Activated B cell treated with CpG ODN at 0.5 μM for 24 hours (primary cell): ENCODE measurements at regions not wholly inside any gene's neighbourhood (a gene's known extent, or its start where the extent isn't known, plus 50 kb on each side); places are given as distances from the start of the nearest gene placed in this dataset.

Experiments
- ATAC-seq: fragments of 200-7000 bp; cut with Tn5 transposase; one replicate; pipeline ENCODE4 v1.10.0; 2021; ENCODE audit warnings: low read depth, mild to moderate bottlenecking, moderate library complexity
- CTCF ChIA-PET: fragments of 350-600 bp; sonication (Branson Sonifier 250); formaldehyde crosslinking; loops from one replicate; lab custom pipeline; 2021; ENCODE audit warnings: antibody characterized with exemption; lab: Charles Lee
- POLR2A ChIA-PET: fragments of 350-600 bp; sonication (Branson Sonifier 250); formaldehyde crosslinking; loops from one replicate; lab custom pipeline; 2021; ENCODE audit warnings: antibody characterized with exemption; lab: Charles Lee
- DNase-seq: peaks from one replicate; pipeline ENCODE4 v3.0.0; 2022
- H3K27ac Mint-ChIP-seq: one replicate; pipeline ENCODE4 v1.8.0; 2020; ENCODE audit warnings: mixed read lengths
- H3K27me3 Mint-ChIP-seq: one replicate; pipeline ENCODE4 v1.8.0; 2021; ENCODE audit warnings: mixed read lengths
- H3K36me3 Mint-ChIP-seq: one replicate; pipeline ENCODE4 v1.8.0; 2021; ENCODE audit warnings: low read depth, mixed read lengths
- H3K4me1 Mint-ChIP-seq: one replicate; pipeline ENCODE4 v1.8.0; 2021; ENCODE audit warnings: mixed read lengths
- H3K4me3 Mint-ChIP-seq: one replicate; pipeline ENCODE4 v1.8.0; 2020; ENCODE audit warnings: mild to moderate bottlenecking, mixed read lengths
- H3K9me3 Mint-ChIP-seq: one replicate; pipeline ENCODE4 v1.8.0; 2020; ENCODE audit warnings: mixed read lengths
- intact Hi-C: fragments of 100-400 bp; cut with micrococcal nuclease; formaldehyde crosslinking; loops from one replicate; pipeline ENCODE4 v1.15.1; 2024
- TF ChIP-seq, protein P1 (sequence below): fragments of 200-600 bp; IDR thresholded peaks from one replicate; pipeline ENCODE4 v1.8.0; 2022; ENCODE audit warnings: antibody characterized with exemption, mild to moderate bottlenecking

DNA sequence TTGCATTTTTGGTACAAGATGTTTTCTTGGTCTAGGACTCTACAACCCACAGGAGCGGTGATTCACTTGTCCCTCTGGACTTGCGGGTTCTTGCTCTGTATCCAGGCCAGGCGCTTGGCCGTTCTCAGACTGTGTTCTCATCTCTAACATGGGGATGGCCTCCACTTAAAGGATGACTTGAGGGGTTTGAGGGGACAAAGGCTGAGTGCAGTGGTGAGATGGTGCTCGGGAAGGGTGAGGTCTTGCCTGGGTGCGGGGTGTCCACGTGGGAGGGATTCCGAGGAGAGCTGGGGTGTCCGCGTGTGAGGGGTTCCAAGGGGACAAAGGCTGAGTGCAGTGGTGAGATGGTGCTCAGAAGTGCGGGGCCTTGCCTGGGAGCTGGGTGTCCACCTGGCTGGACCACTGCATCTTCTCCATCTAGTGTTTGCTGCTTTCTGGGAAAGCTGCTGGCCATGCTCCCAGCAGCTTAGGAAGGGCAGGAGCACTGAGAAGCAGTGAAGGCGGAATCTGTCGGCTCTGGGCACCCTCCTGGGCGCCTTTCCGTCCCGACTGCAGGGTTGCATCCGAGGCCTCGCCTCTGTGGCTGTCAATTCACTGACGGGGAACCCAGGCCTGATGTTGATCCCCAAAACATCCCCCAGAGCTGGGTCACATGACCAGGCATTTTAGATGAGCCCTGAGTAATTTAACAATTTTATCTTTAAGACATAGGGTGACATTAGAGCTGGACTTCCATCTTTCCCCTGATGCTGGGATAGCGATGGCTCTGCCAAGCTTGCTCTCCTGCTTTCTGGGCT lies 280.5 kb upstream of the IRX4 start:
- TF ChIP-seq, protein P1, sequence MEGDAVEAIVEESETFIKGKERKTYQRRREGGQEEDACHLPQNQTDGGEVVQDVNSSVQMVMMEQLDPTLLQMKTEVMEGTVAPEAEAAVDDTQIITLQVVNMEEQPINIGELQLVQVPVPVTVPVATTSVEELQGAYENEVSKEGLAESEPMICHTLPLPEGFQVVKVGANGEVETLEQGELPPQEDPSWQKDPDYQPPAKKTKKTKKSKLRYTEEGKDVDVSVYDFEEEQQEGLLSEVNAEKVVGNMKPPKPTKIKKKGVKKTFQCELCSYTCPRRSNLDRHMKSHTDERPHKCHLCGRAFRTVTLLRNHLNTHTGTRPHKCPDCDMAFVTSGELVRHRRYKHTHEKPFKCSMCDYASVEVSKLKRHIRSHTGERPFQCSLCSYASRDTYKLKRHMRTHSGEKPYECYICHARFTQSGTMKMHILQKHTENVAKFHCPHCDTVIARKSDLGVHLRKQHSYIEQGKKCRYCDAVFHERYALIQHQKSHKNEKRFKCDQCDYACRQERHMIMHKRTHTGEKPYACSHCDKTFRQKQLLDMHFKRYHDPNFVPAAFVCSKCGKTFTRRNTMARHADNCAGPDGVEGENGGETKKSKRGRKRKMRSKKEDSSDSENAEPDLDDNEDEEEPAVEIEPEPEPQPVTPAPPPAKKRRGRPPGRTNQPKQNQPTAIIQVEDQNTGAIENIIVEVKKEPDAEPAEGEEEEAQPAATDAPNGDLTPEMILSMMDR: no peak
- Mint-ChIP-seq H3K27ac (no peak overlapping the region), H3K9me3 (no peaks in the 10 kb centered on the region)

DNA sequence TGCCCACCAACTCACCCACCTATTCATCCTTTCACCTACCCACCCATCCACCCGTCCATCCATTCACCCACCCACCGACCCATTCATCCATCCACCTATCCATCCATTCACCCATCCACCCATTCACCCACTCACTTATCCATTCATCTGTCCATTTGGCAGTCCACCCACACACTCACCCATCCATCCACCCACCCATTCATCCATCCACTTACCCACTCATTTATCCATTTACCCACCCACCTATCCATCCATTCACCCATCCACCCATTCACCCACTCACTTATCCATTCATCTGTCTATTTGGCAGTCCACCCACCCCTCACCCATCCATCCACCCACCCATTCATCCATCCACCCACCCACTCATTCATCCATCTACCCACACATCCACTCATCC lies 278.1 kb upstream of the IRX4 start:
- Mint-ChIP-seq H3K36me3 (no peaks in the 10 kb centered on the region), H3K27ac (no peak overlapping the region), H3K4me3 (no peak overlapping the region), H3K9me3 (no peaks in the 10 kb centered on the region), H3K4me1 (no peaks in the 10 kb centered on the region), H3K27me3 (no peaks in the 10 kb centered on the region)
- intact Hi-C loops: no loop called here
- CTCF ChIA-PET: no interaction called here
- DNase-seq (no peak), ATAC-seq (no peak)
- POLR2A ChIA-PET: no interaction called here
- TF ChIP-seq, protein P1: no peak

More for the DNA sequence above, 280.5 kb upstream of the IRX4 start:
- CTCF ChIA-PET: no interaction called here
- Mint-ChIP-seq H3K36me3 (no peaks in the 10 kb centered on the region), H3K4me1 (no peaks in the 10 kb centered on the region), H3K4me3 (no peak overlapping the region), H3K27me3 (no peaks in the 10 kb centered on the region)
- intact Hi-C loops: no loop called here
- ATAC-seq: no peak
- POLR2A ChIA-PET: no interaction called here
- no peak for DNase-seq

DNA sequence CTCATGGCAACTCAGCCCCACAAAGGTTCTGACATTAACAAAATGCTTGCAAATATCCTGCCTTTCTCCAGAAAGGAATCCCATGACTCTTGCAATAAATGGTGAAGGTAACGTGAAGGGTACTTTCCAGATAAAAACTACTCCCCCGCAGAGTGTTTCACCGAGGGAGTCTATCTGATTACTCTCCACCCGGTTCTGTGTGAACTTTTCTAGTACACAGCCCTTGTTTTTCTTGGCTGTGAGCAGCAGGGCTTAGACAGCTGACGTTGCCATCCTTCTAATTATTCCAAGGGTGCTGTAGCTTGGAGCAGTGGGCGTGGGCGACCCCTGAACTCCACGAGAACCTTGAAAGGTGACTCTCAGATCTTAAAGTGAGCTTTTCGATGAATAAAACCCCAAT lies 276.0 kb upstream of the IRX4 start:
- CTCF ChIA-PET: no interaction called here
- ATAC-seq: no peak
- H3K27me3 Mint-ChIP-seq: no peaks in the 10 kb centered on the region

DNA sequence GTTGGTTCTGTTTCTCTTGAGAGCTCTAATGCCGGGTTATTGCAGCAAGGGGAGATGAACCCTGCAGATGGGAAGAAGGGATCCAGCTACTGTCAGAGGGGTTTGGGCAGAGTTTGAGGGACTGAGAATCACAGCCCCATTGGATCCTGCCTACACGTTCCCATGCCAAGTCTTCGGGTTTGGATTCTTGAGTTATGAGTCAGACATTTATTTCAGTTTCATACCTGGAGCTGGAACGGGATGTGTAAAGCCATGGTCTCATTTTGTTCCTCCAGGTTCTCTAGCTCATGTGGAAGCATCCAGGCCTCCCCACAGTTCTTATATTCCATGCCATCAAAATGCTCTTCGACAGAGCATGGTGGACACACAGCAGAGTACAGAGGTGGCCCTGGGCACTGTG lies 275.4 kb upstream of the IRX4 start:
- ChIA-PET POLR2A (no interaction called here), CTCF (no interaction called here)
- intact Hi-C loops: no loop called here
- no peak for ATAC-seq
- Mint-ChIP-seq H3K36me3 (no peaks in the 10 kb centered on the region), H3K9me3 (no peaks in the 10 kb centered on the region), H3K4me1 (no peaks in the 10 kb centered on the region), H3K27ac (no peak overlapping the region), H3K4me3 (no peak overlapping the region), H3K27me3 (no peaks in the 10 kb centered on the region)
- DNase-seq: no peak
- TF ChIP-seq, protein P1: no peak

More for the DNA sequence above, 276.0 kb upstream of the IRX4 start:
- Mint-ChIP-seq H3K4me1 (no peaks in the 10 kb centered on the region), H3K27ac (no peak overlapping the region), H3K9me3 (no peaks in the 10 kb centered on the region), H3K36me3 (no peaks in the 10 kb centered on the region), H3K4me3 (no peak overlapping the region)
- intact Hi-C loops: no loop called here
- no peak for DNase-seq
- TF ChIP-seq, protein P1: no peak
- POLR2A ChIA-PET: no interaction called here

DNA sequence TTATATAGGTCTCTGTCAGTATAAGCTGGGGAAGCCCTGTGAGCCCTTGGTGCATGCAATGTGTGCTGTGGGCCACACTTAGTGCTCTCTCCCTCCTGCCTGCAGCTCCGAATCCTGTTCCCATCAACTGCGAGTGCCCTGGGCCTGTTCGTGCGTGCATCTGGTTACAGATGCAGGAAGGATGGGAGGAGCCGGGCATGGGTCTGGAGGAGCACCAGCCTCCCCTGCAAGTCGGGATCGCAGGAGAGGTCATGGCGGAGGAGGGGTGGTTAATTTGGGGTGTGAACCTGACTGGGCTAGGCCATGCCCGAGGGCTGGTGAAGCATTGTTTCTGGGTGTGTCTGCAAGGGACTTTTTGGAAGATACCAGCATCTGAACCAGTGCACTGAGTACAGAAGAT lies 274.6 kb upstream of the IRX4 start:
- ATAC-seq: no peak
- no peak overlapping the region for H3K27ac Mint-ChIP-seq
- TF ChIP-seq, protein P1: no peak
- no peak overlapping the region for H3K4me3 Mint-ChIP-seq
- no peaks in the 10 kb centered on the region for H3K4me1 Mint-ChIP-seq
- H3K27me3 Mint-ChIP-seq: no peaks in the 10 kb centered on the region
- ChIA-PET CTCF (no interaction called here), POLR2A (no interaction called here)
- intact Hi-C loops: no loop called here
- no peak for DNase-seq
- H3K36me3 Mint-ChIP-seq: no peaks in the 10 kb centered on the region
- H3K9me3 Mint-ChIP-seq: no peaks in the 10 kb centered on the region
